Lung (tissue), 11 donors: ENCODE measurements at regions not wholly inside any gene's neighbourhood (a gene's known extent, or its start where the extent isn't known, plus 50 kb on each side); places are given as distances from the start of the nearest gene placed in this dataset.

ENCODE experiments used
- ATAC-seq: fragments of 200-7000 bp; cut with Tn5 transposase; one replicate; pipeline ENCODE4 v1.9.1; 2020; ENCODE audit warnings: moderate number of reproducible peaks; ENCODE audit not compliant: insufficient read depth, low FRiP score
- DNase-seq, 3 donors: peaks; one replicate each; pipeline ENCODE4 v3.0.0-alpha.2; 2013 to 2017
- H3K27ac ChIP-seq, 2 donors: one replicate each; pipeline ENCODE4 v1.5.1; 2013; ENCODE audit warnings: mild to moderate bottlenecking in 2 of 2, moderate library complexity in 2 of 2, control low read depth in 1 of 2, inconsistent platforms in 1 of 2, low read depth in 1 of 2, low read length in 1 of 2
- H3K27me3 ChIP-seq, 3 donors: one replicate each; pipeline ENCODE4 v1.5.1; 2013; ENCODE audit warnings: low read length in 2 of 3; ENCODE audit not compliant: control insufficient read depth in 3 of 3, insufficient read depth in 3 of 3
- H3K36me3 ChIP-seq, 4 donors: one replicate each; pipeline ENCODE4 v1.5.1; 2013; ENCODE audit warnings: low read length in 4 of 4, mild to moderate bottlenecking in 1 of 4, moderate library complexity in 1 of 4; ENCODE audit not compliant: control insufficient read depth in 4 of 4, insufficient read depth in 4 of 4
- H3K4me1 ChIP-seq, 5 donors: one replicate each; pipeline ENCODE4 v1.5.1; 2013; ENCODE audit warnings: low read length in 5 of 5, mild to moderate bottlenecking in 2 of 5, moderate library complexity in 1 of 5; ENCODE audit not compliant: control insufficient read depth in 5 of 5, insufficient read depth in 5 of 5
- H3K4me3 ChIP-seq: one replicate; pipeline ENCODE4 v1.5.1; 2013; ENCODE audit warnings: mild to moderate bottlenecking, control low read depth, moderate library complexity
- H3K9ac ChIP-seq, 2 donors: one replicate each; pipeline ENCODE4 v1.5.1; 2013; ENCODE audit warnings: low read length in 2 of 2, control low read depth in 1 of 2; ENCODE audit not compliant: insufficient read depth in 1 of 2
- H3K9me3 ChIP-seq, 4 donors: one replicate each; pipeline ENCODE4 v1.5.1; 2013; ENCODE audit warnings: low read length in 3 of 4, mild to moderate bottlenecking in 1 of 4, moderate library complexity in 1 of 4; ENCODE audit not compliant: control insufficient read depth in 4 of 4, insufficient read depth in 3 of 4
- WGBS, 2 donors: extraction: QIAGEN DNeasy Blood & Tissue Kit; methylation state at CpG; one replicate each; pipeline ENCODE4 v1.1.7; 2013; 5-methylcytosine and 5-hydroxymethylcytosine counted together
- TF ChIP-seq, protein P1 (sequence below): IDR thresholded peaks from 2 replicates; pipeline ENCODE4 v1.5.1; 2012; ENCODE audit warnings: mild to moderate bottlenecking; ENCODE audit errors: control extremely low read depth, extremely low read depth
- donor health status: control.
- donor health status: control.
- donor health status: Bipolar disorder and iron deficiency.
- donor health status: healthy.
- donor health status: DM: yes; HTN: yes; CAD: no.

GRCh38 chr2:153068915-153069314, 350.5 kb downstream of the ARL6IP6 start:
- Histone ChIP-seq H3K4me1 (no peaks in the 10 kb centered on the region), H3K27ac (no peak overlapping the region), H3K27me3 (no peaks in the 10 kb centered on the region), H3K36me3 (no peaks in the 10 kb centered on the region), H3K4me3 (no peak overlapping the region), H3K9me3 (no peaks in the 10 kb centered on the region), H3K9ac (no peak overlapping the region)
- DNase-seq: no peak
- ATAC-seq: peak; percentile 19
- TF ChIP-seq, protein P1, sequence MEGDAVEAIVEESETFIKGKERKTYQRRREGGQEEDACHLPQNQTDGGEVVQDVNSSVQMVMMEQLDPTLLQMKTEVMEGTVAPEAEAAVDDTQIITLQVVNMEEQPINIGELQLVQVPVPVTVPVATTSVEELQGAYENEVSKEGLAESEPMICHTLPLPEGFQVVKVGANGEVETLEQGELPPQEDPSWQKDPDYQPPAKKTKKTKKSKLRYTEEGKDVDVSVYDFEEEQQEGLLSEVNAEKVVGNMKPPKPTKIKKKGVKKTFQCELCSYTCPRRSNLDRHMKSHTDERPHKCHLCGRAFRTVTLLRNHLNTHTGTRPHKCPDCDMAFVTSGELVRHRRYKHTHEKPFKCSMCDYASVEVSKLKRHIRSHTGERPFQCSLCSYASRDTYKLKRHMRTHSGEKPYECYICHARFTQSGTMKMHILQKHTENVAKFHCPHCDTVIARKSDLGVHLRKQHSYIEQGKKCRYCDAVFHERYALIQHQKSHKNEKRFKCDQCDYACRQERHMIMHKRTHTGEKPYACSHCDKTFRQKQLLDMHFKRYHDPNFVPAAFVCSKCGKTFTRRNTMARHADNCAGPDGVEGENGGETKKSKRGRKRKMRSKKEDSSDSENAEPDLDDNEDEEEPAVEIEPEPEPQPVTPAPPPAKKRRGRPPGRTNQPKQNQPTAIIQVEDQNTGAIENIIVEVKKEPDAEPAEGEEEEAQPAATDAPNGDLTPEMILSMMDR: no peak
- 68 to 81% methylated on average over 2 of the region's 2 CpGs for WGBS, 2 donors

DNA sequence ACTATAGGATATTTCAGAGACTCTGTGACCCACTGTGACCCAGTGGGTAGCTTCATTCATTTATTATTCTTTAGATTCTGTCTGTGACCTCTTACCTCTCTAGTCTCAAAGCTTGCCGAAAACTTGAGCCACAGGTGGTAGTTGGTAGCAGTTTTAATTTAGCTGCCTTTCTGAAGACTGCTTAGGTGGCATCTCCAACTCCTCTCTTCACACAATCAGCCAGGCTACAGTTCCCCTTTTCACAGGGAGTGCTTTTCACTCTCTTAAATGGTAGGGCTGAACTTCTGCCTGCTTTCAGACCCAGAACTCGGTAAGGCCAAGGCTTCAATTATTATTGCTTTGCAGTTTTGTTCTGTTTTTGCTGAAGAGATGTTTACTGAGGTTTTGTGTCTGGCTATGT, 349.6 kb downstream of the ARL6IP6 start:
- H3K4me3 ChIP-seq: no peak overlapping the region
- no peaks in the 10 kb centered on the region for H3K4me1 ChIP-seq
- H3K36me3 ChIP-seq: no peaks in the 10 kb centered on the region
- H3K9ac ChIP-seq: no peak overlapping the region
- no peaks in the 10 kb centered on the region for H3K9me3 ChIP-seq
- ATAC-seq (no peak), DNase-seq (no peak)
- 80 to 81% methylated on average over 2 of the region's 2 CpGs for WGBS, 2 donors
- H3K27me3 ChIP-seq: no peaks in the 10 kb centered on the region
- no peak overlapping the region for H3K27ac ChIP-seq
- TF ChIP-seq, protein P1: no peak

DNA sequence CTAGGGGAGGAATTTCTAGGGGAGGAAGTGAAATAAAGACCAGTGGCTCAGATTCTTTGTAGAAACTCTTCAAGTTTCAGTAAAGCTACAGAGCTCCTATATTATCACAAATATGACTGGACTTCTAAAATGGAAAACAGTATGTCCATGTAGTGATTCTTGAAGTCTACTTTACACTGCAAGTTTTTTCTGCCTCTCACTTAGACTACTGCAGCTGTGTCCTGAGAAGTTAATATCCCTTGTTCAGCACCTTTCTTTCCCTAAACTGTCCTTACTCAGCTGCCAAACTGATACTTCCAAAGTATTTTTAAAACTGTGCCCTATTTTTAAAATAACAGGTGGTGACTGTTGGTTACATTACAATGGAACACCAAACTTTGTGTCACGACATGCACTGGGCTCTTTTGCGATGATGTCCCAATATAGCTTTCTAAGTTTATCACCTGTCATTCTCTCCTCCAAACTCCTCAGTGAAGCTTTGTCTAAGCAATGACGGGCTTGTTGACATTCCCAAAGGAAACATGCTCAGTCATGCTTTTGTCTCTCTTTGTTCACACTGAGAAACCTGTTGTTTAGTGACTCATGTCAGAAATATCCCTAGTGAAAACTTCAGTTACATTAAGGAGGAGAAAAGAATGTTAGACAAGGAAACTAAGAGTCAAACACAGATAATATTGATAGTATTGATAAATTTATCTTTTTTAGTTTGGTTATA, 341.1 kb downstream of the ARL6IP6 start:
- Histone ChIP-seq H3K27me3 (no peaks in the 10 kb centered on the region), H3K9me3 (no peaks in the 10 kb centered on the region), H3K4me1 (no peaks in the 10 kb centered on the region), H3K9ac (no peak overlapping the region), H3K27ac (no peak overlapping the region), H3K36me3 (no peaks in the 10 kb centered on the region), H3K4me3 (no peak overlapping the region)
- 31 to 40% methylated on average over 3 of the region's 3 CpGs for WGBS, 2 donors
- ATAC-seq (no peak), DNase-seq (peak in 1 of 3 donors; percentile 0)
- TF ChIP-seq, protein P1: no peak

- Histone ChIP-seq H3K27me3 (no peaks in the 10 kb centered on the region), H3K4me3 (no peak overlapping the region), H3K4me1 (no peaks in the 10 kb centered on the region), H3K9me3 (no peaks in the 10 kb centered on the region), H3K9ac (no peak overlapping the region), H3K36me3 (no peaks in the 10 kb centered on the region), H3K27ac (no peak overlapping the region)
- ATAC-seq: no peak
- TF ChIP-seq, protein P1: no peak
- DNase-seq: no peak
- WGBS, 2 donors: 62 to 81% methylated on average over 1 of the region's 1 CpG
Measured at GRCh38 chr2:153057743-153058142, 339.3 kb downstream of the ARL6IP6 start.
